ENCODE measurements at regions not wholly inside any gene's neighbourhood (a gene's known extent, or its start where the extent isn't known, plus 50 kb on each side); places are given as distances from the start of the nearest gene placed in this dataset.

DNA sequence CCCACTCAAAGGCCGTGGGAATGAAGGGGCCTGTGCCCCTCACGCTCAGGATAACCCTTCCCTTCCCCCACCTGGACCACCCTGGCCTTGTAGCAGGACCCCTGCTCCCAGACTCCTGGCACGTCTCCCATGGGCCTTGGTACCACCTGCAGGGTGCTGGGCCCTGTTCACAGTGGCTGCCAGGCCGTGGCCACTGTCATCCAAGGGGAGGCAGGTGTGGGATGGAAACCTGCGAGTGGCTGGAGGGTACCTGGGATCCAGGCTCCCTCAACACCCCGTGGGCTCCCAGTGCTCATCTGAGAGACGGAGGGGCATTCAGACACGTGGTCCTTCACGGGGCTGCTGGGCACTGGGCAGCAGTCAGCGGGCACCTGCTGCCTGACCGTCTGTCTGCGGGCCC is 75.6 kb upstream of the CIBAR2 start:
- DNase-seq (ENCODE audit: low read depth): no peak

DNA sequence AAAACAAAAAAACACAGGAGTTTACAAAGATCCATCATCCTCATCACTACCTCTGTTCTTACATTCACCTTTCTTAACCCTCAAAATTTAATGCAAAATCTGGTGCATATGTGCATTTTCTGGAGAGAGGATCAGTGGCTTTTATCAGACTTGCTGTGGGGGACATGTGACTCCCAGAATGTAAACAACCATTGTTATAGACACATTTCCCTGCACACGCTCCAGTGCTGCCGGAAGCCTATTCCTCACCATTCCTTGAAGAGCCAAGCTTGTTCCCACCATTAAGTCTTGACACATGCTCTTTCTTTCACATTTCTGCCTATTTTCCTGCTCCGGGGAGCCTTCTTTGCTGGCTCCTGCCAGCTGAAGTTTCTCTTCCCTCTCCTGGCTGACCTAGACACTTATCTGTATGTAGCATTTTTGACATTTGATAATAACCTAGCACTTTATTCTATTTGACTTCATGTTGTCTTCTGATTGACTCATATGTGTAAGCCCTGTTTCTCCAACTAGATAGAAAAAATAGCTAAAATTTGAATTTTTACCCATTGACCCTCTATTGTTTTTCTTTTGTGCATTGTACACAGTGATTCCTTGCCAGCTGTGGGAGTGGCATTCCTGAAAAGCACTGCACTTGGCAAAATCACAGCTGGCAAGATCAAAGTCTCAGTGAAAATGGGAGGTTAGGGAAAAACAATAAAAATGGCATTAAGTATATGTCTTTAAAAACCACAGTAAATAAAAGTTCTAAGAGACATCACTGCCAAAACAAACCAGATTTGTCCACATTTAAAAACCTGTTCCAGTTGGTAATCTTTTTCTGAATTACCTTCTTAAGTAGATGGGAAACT is 76.8 kb upstream of the CIBAR2 start:
- no peak for DNase-seq (ENCODE audit: low read depth)

DNA sequence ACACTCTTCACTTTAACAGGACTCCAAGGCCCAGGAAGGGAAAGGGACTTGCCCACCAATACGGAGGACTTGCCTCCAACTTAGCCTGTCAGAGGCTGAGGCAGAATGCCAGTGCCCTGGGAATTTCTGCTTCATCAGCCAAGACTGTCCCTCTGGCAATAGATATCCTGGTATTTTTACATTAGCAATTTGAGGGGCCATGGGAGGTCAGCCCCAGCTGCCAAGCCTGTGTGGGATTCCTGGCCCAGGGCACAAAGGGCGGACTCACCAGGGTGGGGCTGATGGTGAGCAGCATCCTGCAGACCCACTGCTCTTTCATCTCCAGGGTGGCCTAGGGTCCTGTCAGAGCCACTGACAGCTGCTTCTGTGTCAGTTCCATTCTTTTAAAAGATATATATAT is 78.3 kb upstream of the CIBAR2 start:
- DNase-seq (ENCODE audit: low read depth): no peak

DNA sequence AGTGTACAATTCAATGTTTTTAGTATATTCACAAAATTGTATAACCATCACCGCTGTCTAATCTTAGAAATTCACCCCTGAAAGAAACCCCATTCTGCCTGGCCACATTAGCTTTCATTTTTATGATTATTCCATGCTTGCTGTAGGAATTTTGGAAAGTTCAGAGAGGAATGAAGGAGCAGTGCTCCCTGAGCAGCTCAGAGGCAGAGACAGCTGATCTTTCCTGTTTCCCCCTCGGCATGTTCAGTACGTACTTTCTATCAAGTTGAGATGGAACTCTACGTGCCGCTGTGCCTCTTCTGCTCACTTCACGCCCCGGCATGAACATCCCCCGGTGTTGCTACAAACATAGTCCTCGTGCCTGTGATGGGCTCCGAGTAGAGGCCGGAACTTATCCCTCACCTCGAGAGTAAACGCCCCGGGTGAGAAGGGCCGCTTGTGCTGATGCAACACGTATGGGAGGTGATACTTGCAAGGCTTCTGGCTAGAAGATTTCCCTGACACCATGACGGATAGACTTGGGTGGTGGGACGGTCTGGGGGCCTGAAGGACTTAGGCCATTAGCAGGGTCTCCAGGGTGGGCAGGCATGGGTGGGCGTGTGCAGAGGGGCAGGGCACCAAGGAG is 79.2 kb upstream of the CIBAR2 start:
- DNase-seq (ENCODE audit: low read depth): no peak

DNA sequence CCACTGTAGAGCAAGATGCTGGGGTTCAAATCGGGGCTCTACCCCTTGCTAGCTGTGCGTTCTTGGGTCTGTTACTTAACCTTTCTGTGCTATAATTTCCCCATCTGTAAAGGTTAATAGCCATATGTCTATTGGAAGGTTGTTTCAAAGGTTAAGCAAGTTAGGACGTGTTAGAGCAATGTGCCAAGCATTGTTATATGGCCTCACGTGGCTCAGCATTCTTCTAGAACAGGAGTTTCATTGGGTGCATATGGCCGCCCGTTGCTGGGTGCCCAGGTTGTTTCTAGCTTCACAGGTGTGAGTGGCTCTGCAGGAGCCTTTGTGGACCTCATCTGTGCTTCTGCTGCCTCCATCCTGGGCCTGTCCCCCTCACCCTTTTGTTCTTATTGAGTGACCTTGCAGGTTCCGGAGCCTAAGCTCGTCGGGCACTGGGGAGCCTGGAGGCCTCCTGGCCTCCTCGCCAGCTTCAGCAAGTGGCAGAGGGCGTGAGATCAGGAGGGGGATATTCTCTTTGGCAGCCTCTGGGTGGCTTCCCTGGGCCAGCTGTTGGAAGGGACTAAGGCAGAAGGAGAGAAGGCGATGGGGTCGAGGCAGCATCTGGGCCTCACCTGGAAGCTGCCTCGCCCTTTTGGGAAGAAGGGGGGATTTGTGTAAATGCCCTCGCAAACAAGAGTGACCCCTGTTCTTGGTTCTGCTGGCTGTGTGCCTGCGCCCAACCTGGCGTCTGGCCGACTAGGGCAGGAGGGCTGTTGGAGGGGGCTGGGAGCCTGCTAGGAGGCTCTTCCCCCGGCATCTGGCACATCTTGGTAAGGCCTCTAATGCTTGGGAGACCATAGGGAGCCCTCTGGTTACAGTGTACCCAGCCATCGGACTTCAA is 80.2 kb upstream of the CIBAR2 start:
- DNase-seq (ENCODE audit: low read depth): no peak

DNA sequence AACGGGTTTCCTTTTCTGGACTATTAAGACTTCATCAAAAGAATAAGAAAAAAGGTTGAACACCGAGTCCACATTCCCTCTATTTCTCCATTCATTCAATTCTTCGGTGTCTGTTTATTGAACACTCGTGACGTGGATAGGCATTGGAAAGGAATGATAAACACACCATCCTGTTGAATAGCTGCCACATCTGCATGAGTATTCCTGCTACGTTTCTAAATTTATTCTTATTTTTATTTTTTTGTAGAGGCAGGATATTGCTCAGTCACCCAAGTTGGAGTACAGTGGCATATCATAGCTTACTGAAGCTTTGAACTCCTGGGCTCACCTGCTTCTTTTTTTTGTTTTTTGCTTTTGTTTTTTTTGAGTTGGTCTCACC is 80.8 kb upstream of the CIBAR2 start:
- DNase-seq (ENCODE audit: low read depth): no peak

DNA sequence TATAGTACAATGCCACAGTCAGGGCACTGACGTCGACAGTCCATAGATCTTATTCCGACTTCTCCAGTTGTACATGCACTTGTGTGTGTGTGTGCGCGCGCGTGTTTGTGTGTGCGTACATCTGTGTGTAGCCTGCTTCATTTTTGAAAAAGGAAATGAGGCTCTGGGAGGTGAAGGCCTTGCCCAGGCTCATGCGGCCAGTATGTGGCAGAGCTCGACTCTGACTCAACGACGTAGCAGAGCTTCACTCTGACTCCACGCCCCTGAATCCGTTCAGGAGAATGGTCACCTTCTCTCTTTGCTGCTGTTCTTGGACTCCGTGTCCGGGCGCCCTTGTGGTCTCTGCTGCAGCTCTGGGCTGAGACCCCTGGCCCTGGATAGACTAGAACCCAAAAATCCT is 81.6 kb upstream of the CIBAR2 start:
- DNase-seq (ENCODE audit: low read depth): no peak

DNA sequence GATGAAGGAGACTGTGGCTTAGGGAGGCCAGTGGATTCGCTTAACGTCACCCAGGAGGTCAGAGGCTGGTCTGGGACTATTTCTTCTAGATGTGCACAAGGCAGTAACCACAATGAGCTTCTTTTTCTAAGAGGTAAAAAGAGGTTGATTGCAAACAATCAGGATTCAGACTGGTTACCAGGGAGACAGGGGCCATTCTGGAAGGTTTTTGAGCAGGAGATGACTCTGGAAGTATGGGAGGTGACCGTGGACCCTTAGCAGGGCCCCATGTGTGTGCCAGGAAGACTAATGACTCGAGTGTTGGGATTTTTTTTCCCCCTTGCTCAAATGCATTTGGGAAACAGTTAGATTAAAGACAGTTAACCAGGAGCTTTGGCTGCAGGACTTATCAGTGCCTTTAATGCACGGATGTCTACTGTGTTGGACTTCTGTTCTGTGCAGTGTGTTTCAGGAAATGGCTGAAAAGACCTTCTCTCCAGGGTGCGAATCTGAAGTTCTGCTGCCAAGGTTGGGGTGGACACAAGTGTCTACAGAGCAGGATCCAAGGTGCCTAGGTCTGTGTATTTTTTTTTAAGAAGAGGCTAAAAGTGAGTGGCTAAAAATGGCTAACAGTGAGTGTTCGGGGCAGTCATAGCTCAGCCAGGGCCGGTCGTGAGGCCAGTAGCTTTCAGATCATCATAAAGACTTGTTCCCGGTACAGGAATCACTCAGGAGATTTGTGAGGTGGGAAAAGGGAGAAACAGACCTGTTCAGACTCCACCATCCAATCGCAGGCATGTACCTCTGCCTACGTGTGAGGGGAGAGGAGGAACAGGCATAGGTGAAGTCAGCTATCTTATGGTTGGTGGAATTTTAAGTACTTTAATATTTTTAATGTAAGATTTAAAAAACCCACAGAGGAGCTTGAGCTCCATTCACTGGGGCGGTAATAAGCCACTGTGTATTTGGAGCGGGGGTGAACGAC is 82.3 kb upstream of the CIBAR2 start:
- DNase-seq (ENCODE audit: low read depth): no peak

DNA sequence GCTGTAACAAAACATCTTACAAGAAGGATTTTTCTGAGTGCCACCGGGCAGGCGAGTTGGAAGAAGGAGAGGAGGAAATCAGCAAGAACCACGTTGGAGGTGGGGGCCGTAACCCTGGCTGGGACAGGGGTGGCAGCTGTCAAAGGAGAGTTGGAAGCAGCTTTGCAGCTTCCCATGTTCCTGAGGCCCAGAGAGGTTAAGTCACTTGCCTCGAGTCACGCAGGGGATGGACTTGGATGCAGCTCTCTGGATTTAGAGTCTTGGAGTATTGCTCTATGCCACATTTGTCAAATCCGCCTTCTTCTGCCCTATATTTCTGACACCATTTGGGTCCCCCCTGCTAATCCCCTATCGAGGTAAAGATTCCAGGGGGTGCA is 83.0 kb upstream of the CIBAR2 start:
- DNase-seq (ENCODE audit: low read depth): no peak

DNA sequence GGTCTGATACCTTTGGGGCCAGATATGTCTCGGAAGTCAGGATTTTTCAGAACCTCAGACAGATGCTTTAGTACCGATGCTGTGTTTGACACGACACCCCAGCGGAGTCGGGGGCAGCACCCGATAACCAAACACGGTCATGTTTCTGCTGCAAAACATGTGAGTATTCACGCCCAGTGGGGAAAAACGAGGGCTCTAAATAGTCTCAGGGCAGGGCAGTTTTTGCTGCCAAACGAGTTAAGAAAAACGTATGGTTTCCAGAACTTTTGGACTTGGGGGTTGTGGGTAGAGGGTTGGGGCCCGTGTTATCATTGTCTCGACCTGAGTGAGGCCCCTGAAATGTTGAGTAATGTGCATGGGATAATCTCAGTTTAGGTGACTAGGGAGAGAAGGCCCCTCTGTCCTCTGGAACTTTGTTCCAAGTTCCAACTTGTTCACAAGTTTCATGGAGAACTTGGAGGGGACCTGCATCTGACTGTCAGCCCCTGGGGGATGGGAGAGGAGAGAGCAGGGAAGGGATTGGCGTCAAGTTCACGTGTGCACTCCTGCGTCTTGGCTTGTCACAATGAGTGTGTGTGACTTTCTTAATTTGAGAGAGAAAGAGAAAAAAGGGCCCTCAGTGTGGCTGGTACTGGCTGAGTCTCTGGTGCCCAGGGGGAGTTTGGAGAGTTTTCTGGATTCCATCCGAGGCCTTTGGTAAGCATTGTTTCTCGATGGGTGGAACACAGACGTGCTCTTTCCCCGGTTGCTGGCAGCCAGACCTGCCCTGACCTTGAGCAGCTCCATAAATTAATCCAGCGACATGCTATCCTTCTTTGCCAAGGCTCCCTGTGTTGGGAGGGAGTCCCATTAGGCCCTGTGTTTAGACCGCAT is 83.9 kb upstream of the CIBAR2 start:
- no peak for DNase-seq (ENCODE audit: low read depth)

DNA sequence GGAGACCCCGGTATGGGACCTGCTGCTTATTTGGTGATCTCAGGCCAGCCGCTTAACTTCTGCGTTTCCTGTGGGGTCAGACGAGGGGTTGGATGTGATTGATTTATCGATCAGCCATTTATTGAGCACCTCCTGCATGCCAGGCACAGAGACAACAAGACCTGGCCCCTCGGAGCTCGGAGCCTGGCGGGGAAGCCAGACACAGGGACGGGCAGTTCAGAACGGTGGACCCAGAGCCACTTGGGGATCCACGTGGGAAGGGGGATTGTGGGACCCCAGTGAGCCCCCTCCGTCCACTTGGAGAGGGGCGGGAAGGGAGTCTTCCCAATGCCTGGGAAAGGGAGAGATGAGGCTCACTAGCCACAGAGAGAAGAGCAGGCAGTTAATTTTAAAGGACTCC is 84.7 kb upstream of the CIBAR2 start:
- DNase-seq (ENCODE audit: low read depth): no peak

DNA sequence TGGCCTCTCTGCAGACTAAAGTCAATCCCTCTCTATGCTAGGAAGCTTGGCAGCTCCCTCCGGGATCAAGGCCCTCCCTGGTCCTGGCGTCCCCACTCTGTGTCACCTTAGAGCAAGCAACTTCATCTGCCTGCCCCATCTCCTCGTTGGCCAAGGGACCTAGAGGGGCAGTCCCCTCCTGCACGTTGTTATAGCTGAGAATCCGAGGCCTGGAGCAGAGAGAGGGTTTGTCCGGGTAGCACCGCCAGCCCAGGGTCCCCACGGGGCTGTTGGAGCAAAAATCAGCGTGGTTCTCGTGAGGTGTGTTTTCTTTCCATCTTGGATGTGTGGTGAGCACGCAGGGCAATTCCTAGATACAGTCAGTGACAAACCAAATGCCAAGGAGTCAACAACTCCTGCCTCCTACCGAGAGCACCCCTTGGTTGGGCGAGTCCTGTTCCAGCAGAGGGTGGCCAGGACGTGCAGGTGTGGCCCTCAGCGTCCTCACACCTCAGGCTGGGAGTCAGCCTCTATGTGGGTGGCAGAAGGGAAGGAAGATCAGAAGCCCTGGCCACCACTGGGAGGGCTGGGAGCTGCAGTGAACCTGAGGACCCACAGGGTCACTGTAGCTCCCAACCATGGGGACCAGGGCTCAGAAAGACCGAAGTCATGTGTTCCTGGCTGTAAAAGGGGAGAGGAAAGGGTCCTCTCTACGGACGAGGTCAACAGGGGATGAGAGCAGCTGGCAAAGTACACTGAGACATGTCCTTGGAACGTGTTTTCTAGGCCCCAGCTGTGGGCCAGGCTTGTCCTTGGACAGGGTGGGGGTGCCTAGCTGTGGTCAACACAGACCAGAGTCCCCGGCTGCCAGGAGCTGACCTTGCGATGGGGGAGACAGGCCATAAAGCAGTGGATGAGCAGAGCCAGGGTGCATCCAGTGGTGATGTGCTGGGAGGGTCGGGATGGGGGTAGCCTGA is 85.6 kb upstream of the CIBAR2 start:
- no peak for DNase-seq (ENCODE audit: low read depth)

DNA sequence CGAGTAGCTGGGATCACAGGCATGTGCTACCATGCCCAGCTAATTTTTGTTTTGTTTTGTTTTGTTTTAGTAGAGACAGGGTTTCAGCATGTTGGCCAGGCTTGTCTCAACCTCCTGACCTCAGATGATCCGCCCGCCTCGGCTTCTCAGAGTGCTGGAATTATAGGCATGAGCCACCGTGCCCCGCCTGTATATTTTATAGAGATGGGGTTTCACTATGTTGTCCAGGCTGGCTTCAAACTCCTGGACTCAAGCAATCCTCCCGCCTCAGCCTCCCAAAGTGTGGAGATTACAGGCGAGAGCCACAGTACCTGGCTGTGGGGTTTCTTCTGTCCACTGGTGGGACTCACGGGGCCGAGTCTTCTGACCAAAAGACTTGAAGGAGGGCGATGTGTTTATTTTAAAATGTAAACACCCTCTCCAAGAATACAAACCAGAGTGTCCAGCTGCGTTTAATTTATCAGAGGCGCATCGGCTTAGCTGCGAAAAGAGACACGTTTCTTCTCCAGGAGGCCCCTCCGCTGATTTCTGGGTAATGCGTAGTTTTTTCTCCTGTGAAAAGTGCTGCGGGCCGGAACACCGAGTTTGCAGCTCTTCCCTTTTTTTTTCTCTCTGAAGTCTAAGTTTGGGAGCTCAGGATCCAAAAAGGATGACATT is 86.9 kb upstream of the CIBAR2 start:
- DNase-seq (ENCODE audit: low read depth): no peak

DNA sequence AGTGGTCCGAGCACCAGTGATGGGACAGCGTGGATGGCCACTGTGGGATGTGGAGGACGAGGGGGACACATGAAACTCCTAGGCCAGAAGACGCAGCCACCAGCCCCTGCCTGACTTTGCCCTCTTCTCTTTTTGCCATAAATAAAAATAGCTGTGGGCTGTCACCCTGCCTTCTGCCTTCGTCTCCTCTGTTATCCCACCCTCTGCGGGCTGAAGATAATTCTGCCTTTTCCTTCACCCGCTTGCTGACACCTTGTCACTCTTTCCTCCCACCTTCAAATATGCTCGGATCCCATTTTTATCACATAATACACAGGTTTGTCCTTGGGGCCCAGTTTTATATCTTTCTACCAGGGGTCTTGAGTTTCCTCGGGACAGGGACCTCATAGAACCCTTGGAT is 87.6 kb upstream of the CIBAR2 start:
- DNase-seq (ENCODE audit: low read depth): no peak

DNA sequence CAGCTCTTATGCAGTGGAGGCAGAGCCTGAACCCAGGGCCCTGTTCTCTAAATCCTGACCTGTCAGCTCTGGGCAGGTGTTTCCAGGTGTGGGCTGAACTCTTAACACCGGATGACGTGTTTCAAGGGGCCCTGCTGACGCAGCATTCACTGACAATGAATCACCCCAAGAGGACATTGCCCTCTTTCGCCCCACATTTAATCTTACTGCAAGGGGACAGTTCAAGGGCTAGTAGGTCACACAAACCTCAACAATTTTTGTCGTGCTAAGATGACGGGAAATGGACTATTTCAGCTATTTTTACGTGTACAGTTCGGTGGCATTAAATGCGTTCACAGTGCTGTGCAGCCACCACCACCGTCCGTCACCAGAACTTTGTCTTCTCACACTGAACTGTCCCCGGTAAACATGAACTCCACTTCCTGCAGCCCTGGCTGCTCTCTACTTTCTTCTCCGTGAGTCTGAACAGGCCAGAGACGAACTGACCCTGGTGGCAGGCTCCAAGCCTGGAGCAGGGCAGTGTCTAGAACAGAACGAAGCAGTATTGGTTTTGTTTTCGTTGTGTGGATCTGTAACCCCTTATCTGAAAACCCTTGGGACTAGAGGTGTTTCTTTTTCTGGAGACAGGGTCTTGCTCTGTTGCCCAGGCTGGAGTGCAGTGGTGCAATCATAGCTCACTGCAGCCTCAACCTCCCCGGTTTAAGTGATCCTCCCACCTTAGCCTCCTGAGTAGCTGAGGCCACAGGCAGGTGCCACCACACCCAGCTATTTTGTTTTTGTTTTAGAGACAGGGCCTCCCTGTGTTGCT is 88.4 kb upstream of the CIBAR2 start:
- no peak for DNase-seq (ENCODE audit: low read depth)

DNA sequence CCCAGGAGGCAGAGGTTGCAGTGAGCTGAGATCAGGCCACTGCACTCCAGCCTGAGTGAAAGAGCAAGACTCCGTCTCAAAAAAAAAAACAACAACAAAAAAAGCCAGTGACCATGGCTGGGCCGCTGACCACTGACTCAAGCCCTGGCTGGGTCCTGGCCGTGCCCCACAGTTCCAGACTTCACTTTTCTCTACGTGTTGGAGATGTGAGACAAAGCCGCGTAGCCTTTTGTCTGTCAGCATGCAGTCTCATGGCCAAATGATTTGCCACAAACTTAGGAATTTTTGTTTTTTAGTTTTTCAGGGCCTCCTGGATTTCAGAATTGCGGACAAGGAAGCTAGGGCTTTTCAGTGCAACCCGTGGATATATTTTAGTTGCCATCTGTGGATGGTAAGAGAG is 89.3 kb upstream of the CIBAR2 start:
- no peak for DNase-seq (ENCODE audit: low read depth)

DNA sequence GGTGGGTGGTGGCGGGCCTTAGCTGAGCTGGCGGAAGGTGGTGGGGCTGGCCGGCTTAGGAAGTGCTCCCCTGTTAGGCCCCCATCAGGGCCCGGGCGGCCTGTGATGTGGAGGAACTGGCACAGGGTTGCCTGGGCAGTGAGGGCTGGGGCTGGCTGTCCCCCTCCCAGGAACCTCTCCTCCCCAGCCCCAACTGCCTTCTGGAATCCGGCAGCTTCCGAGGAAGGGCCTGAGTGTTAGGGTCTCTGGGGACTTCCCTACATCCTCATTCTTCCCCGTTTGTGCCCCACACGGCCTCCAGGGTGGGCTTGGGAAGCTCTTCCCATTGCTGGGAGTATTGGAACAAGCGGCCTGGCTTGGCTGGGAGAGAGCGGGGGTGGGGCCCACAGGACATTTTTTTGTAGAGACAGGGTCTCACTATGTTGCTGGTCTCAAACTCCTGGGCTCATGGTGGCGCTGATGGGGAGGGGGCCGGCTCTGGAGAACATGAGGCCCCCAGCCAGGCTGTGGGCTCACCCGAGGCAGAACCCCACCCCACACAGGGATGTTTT is 89.9 kb upstream of the CIBAR2 start:
- no peak for DNase-seq (ENCODE audit: low read depth)
